CD14-positive monocyte (primary cell): ENCODE measurements at regions not wholly inside any gene's neighbourhood (a gene's known extent, or its start where the extent isn't known, plus 50 kb on each side); places are given as distances from the start of the nearest gene placed in this dataset.

Experiments used
- DNase-seq, 3 donors: peaks; one replicate each; pipeline ENCODE4 v3.0.0-alpha.2; 2011 to 2022
- H2AFZ ChIP-seq: 2 replicates; pipeline ENCODE4 v1.6.0; 2012; ENCODE audit warnings: mild to moderate bottlenecking, low read depth, low read length, inconsistent platforms; ENCODE audit not compliant: insufficient read depth, poor library complexity, severe bottlenecking
- H3K27ac ChIP-seq, 2 donors: 1 replicate in 1 of 2; 2 replicates in 1 of 2; pipeline ENCODE4 v1.5.1; 2012 to 2013; ENCODE audit warnings: low read length in 2 of 2, control low read depth in 1 of 2, inconsistent platforms in 1 of 2, low read depth in 1 of 2, mild to moderate bottlenecking in 1 of 2
- H3K27me3 ChIP-seq, 2 donors: one replicate each; pipeline versions ENCODE4 v1.6.0 to v1.6.1; 2011 to 2013; ENCODE audit warnings: low read length in 2 of 2; ENCODE audit not compliant: control insufficient read depth in 2 of 2, insufficient read depth in 2 of 2
- H3K36me3 ChIP-seq, 2 donors: replicated peaks in 1 of 2; 1 replicate in 1 of 2; 2 replicates in 1 of 2; pipeline versions ENCODE4 v1.5.1 to v1.6.1; 2012 to 2013; ENCODE audit warnings: low read length in 2 of 2, control low read depth in 1 of 2, inconsistent platforms in 1 of 2, mild to moderate bottlenecking in 1 of 2; ENCODE audit not compliant: insufficient read depth in 2 of 2, control insufficient read depth in 1 of 2
- H3K4me1 ChIP-seq, 2 donors: 1 replicate in 1 of 2; 2 replicates in 1 of 2; pipeline versions ENCODE4 v1.5.1 to v1.6.1; 2012 to 2013; ENCODE audit warnings: low read length in 2 of 2, control low read depth in 1 of 2, inconsistent platforms in 1 of 2, mild to moderate bottlenecking in 1 of 2, moderate library complexity in 1 of 2; ENCODE audit not compliant: insufficient read depth in 2 of 2, control insufficient read depth in 1 of 2
- H3K4me2 ChIP-seq: replicated peaks from 2 replicates; pipeline ENCODE3; 2012; ENCODE audit warnings: low read length, moderate library complexity, mild to moderate bottlenecking; ENCODE audit not compliant: poor library complexity, severe bottlenecking; ENCODE audit errors: extremely low read depth
- H3K4me3 ChIP-seq, 3 experiments: fragments of 200-600 bp in 1 of 3; sonication (generic) in 1 of 3; replicated peaks in 1 of 3; 1 replicate in 2 of 3; 2 replicates in 1 of 3; pipeline ENCODE4 v1.5.1; 2011 to 2013; ENCODE audit warnings: low read length in 3 of 3, mild to moderate bottlenecking in 3 of 3, control low read depth in 2 of 3, low read depth in 2 of 3, inconsistent platforms in 1 of 3, moderate library complexity in 1 of 3
- H3K79me2 ChIP-seq: 2 replicates; pipeline ENCODE4 v1.6.0; 2012; ENCODE audit warnings: mild to moderate bottlenecking, control low read depth, inconsistent platforms, low read length, moderate library complexity; ENCODE audit not compliant: insufficient read depth
- H3K9ac ChIP-seq: 2 replicates; pipeline ENCODE4 v1.6.0; 2017; ENCODE audit warnings: low read length, mild to moderate bottlenecking; ENCODE audit not compliant: insufficient read depth, poor library complexity, severe bottlenecking
- H3K9me3 ChIP-seq, 2 donors: replicated peaks in 1 of 2; 1 replicate in 1 of 2; 2 replicates in 1 of 2; pipeline versions ENCODE4 v1.5.1 to v1.6.1; 2012 to 2013; ENCODE audit warnings: low read length in 2 of 2, control low read depth in 1 of 2; ENCODE audit not compliant: control insufficient read depth in 1 of 2, insufficient read depth in 1 of 2
- H4K20me1 ChIP-seq: 2 replicates; pipeline ENCODE4 v1.6.0; 2012; ENCODE audit warnings: mild to moderate bottlenecking, low read length, control low read depth, moderate library complexity; ENCODE audit not compliant: insufficient read depth
- H3K27ac Mint-ChIP-seq, 7 donors: one replicate each; pipeline ENCODE4 v1.8.0; 2020; ENCODE audit warnings: mild to moderate bottlenecking in 7 of 7, mixed read lengths in 7 of 7, moderate library complexity in 6 of 7, inconsistent platforms in 2 of 7
- H3K27me3 Mint-ChIP-seq, 3 donors: one replicate each; pipeline ENCODE4 v1.8.0; 2021 to 2022; ENCODE audit warnings: low read depth in 3 of 3, mild to moderate bottlenecking in 3 of 3, mixed read lengths in 3 of 3, moderate library complexity in 3 of 3, inconsistent platforms in 1 of 3
- H3K36me3 Mint-ChIP-seq, 2 donors: one replicate each; pipeline ENCODE4 v1.8.0; 2020; ENCODE audit warnings: mixed read lengths in 2 of 2, inconsistent platforms in 1 of 2, mild to moderate bottlenecking in 1 of 2
- H3K4me1 Mint-ChIP-seq: one replicate; pipeline ENCODE4 v1.8.0; 2020; ENCODE audit warnings: mild to moderate bottlenecking, mixed read lengths
- H3K4me3 Mint-ChIP-seq, 2 donors: one replicate each; pipeline ENCODE4 v1.8.0; 2020; ENCODE audit warnings: mild to moderate bottlenecking in 2 of 2, mixed read lengths in 2 of 2, moderate library complexity in 1 of 2
- H3K9me3 Mint-ChIP-seq, 7 donors: one replicate each; pipeline ENCODE4 v1.8.0; 2020 to 2022; ENCODE audit warnings: mixed read lengths in 7 of 7, mild to moderate bottlenecking in 6 of 7, moderate library complexity in 6 of 7, inconsistent platforms in 2 of 7
- WGBS: methylation state at CpG from one replicate; pipeline ENCODE4 v1.1.5; 2013; ENCODE audit warnings: missing lambda C conversion rate; ENCODE audit not compliant: insufficient coverage; 5-methylcytosine and 5-hydroxymethylcytosine counted together
- intact Hi-C, 2 donors: fragments of 100-400 bp; cut with micrococcal nuclease; formaldehyde crosslinking; loops; one replicate each; pipeline versions ENCODE4 v1.15.0 to v1.15.1; 2023
- TF ChIP-seq, protein P1 (sequence below): fragments of 200-600 bp; IDR thresholded peaks from one replicate; pipeline ENCODE4 v1.8.0; 2022; ENCODE audit warnings: antibody characterized with exemption, mild to moderate bottlenecking

- H3K27me3 ChIP-seq, result peaks cover 0 to 3% of the 10 kb centered on the region in 2 donors
- H3K27ac Mint-ChIP-seq, result no peak overlapping the region
- H3K27me3 Mint-ChIP-seq, result peaks cover 5 to 7% (median 6%) of the 10 kb centered on the region in 3 donors
- H3K36me3 Mint-ChIP-seq, result no peaks in the 10 kb centered on the region
- no peak overlapping the region for H3K9ac ChIP-seq
- peaks cover 0 to 3% (median 0%) of the 10 kb centered on the region in 7 donors for H3K9me3 Mint-ChIP-seq
- H3K4me3 Mint-ChIP-seq, result no peak overlapping the region
- intact Hi-C loops, result no loop called here
- no peaks in the 10 kb centered on the region for H3K79me2 ChIP-seq
- no peak overlapping the region for H3K4me2 ChIP-seq
- DNase-seq, result no peak
- H2AFZ ChIP-seq, result no peak overlapping the region
- H3K4me3 ChIP-seq, result no peak overlapping the region
- TF ChIP-seq, protein P1, sequence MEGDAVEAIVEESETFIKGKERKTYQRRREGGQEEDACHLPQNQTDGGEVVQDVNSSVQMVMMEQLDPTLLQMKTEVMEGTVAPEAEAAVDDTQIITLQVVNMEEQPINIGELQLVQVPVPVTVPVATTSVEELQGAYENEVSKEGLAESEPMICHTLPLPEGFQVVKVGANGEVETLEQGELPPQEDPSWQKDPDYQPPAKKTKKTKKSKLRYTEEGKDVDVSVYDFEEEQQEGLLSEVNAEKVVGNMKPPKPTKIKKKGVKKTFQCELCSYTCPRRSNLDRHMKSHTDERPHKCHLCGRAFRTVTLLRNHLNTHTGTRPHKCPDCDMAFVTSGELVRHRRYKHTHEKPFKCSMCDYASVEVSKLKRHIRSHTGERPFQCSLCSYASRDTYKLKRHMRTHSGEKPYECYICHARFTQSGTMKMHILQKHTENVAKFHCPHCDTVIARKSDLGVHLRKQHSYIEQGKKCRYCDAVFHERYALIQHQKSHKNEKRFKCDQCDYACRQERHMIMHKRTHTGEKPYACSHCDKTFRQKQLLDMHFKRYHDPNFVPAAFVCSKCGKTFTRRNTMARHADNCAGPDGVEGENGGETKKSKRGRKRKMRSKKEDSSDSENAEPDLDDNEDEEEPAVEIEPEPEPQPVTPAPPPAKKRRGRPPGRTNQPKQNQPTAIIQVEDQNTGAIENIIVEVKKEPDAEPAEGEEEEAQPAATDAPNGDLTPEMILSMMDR, result no peak
- no peaks in the 10 kb centered on the region for H3K4me1 Mint-ChIP-seq
- H3K4me1 ChIP-seq, result no peaks in the 10 kb centered on the region
- H4K20me1 ChIP-seq, result no peaks in the 10 kb centered on the region
- no peaks in the 10 kb centered on the region for H3K9me3 ChIP-seq
- no peak overlapping the region for H3K27ac ChIP-seq
- WGBS, result 100% methylated on average over 4 of the region's 4 CpGs
- no peaks in the 10 kb centered on the region for H3K36me3 ChIP-seq
Measured at GRCh38 chr1:114290341-114290740, 136.7 kb upstream of the SYT6 start.

- Mint-ChIP-seq H3K27me3 (peaks cover 5 to 7% (median 6%) of the 10 kb centered on the region in 3 donors), H3K4me3 (no peak overlapping the region), H3K9me3 (peaks cover 0 to 3% (median 0%) of the 10 kb centered on the region in 7 donors), H3K27ac (no peak overlapping the region), H3K4me1 (no peaks in the 10 kb centered on the region), H3K36me3 (no peaks in the 10 kb centered on the region)
- Histone ChIP-seq H3K27ac (no peak overlapping the region), H3K4me2 (no peak overlapping the region), H3K79me2 (no peaks in the 10 kb centered on the region), H4K20me1 (no peaks in the 10 kb centered on the region), H3K9ac (no peak overlapping the region), H3K27me3 (peaks cover 0 to 3% of the 10 kb centered on the region in 2 donors), H3K4me1 (no peaks in the 10 kb centered on the region), H2AFZ (no peak overlapping the region), H3K36me3 (no peaks in the 10 kb centered on the region), H3K4me3 (no peak overlapping the region), H3K9me3 (no peaks in the 10 kb centered on the region)
- no peak for DNase-seq
- TF ChIP-seq, protein P1, result no peak
- intact Hi-C loops, result loop anchor here in 1 of 2 donors (10.0 kb wide), 3 partner anchors 205 to 1575 kb away; partner anchors contain the start of gene PPM1J
- 94% methylated on average over 6 of the region's 8 CpGs for WGBS
Measured at GRCh38 chr1:114289824-114290223, 136.2 kb upstream of the SYT6 start.
